HCT116 (cell line): ENCODE measurements at regions not wholly inside any gene's neighbourhood (a gene's known extent, or its start where the extent isn't known, plus 50 kb on each side); places are given as distances from the start of the nearest gene placed in this dataset.

Source experiments
- ATAC-seq: fragments of 200-7000 bp; cut with Tn5 transposase; 2 replicates; pipeline ENCODE4 v1.9.1; 2020; ENCODE audit warnings: mild to moderate bottlenecking, moderate library complexity
- BruUV-seq: library from RNA; stranded (reverse); fragments of 400-500 nt; replicated peaks from 2 replicates; lab custom pipeline; 2021; lab: Mats Ljungman, UMichigan
- CTCF ChIA-PET: fragments of 300-600 bp; sonication (Branson Sonifier 250); formaldehyde crosslinking; loops from one replicate; lab custom pipeline; 2021; ENCODE audit warnings: antibody characterized with exemption; lab: Charles Lee
- POLR2A ChIA-PET: fragments of 300-600, 350-600 bp; sonication (Branson Sonifier 250); formaldehyde crosslinking; loops from one replicate; lab custom pipeline; 2021; ENCODE audit warnings: antibody characterized with exemption; lab: Charles Lee
- RAD21 ChIA-PET, 2 experiments: fragments of 300-600 bp; sonication (Branson Sonifier 250); formaldehyde crosslinking; loops; one replicate each; lab custom pipeline; 2023; ENCODE audit warnings: low total read pairs in 2 of 2; ENCODE audit not compliant: uncharacterized antibody in 2 of 2, unreplicated experiment in 2 of 2, low non-redundant PET in 1 of 2; lab: Charles Lee
- DNase-seq: peaks from one replicate; pipeline ENCODE4 v3.0.0-alpha.2; 2010; ENCODE audit warnings: low read depth, low spot score
- H2AFZ ChIP-seq: fragments of 200-600 bp; shearing (Covaris generic), sonication (generic); 2 replicates; pipeline ENCODE4 v1.6.1; 2017; ENCODE audit warnings: low read depth, mixed run types, mixed read lengths, antibody characterized with exemption, low read length; ENCODE audit not compliant: poor library complexity, severe bottlenecking
- H3K27ac ChIP-seq: 2 replicates; pipeline ENCODE4 v1.5.1; 2012; ENCODE audit warnings: low read depth, low read length
- H3K27me3 ChIP-seq: fragments of 200-600 bp; sonication (generic); 2 replicates; pipeline ENCODE4 v1.6.1; 2016; ENCODE audit warnings: mixed run types, low read length, mixed read lengths; ENCODE audit not compliant: insufficient read depth
- H3K36me3 ChIP-seq, 2 experiments: fragments of 200-500 bp in 1 of 2; fragments of 200-600 bp in 1 of 2; sonication (Bioruptor generic) in 1 of 2; sonication (generic) in 1 of 2; 2 replicates each; pipeline versions ENCODE4 v1.5.1 to v1.6.1; 2014 to 2016; ENCODE audit warnings: low read length in 2 of 2, inconsistent platforms in 1 of 2, mixed read lengths in 1 of 2, mixed run types in 1 of 2; ENCODE audit not compliant: insufficient read depth in 2 of 2, control insufficient read depth in 1 of 2
- H3K4me1 ChIP-seq, 2 experiments: fragments of 200-600 bp in 1 of 2; sonication (generic) in 1 of 2; 2 replicates each; pipeline versions ENCODE4 v1.5.1 to v1.6.1; 2012 to 2017; ENCODE audit warnings: low read length in 2 of 2, inconsistent platforms in 1 of 2, mild to moderate bottlenecking in 1 of 2, mixed read lengths in 1 of 2, mixed run types in 1 of 2, moderate library complexity in 1 of 2; ENCODE audit not compliant: insufficient read depth in 2 of 2, control insufficient read depth in 1 of 2
- H3K4me2 ChIP-seq: fragments of 200-600 bp; sonication (generic); 2 replicates; pipeline ENCODE4 v1.6.1; 2017; ENCODE audit warnings: mixed run types, low read length, mixed read lengths
- H3K4me3 ChIP-seq, 2 experiments: fragments of 200-600 bp in 1 of 2; sonication (generic) in 1 of 2; replicated peaks in 1 of 2; 2 replicates each; pipeline ENCODE4 v1.5.1; 2011 to 2016; ENCODE audit warnings: low read length in 2 of 2, control low read depth in 1 of 2, low read depth in 1 of 2, mild to moderate bottlenecking in 1 of 2, mixed read lengths in 1 of 2, mixed run types in 1 of 2
- H3K79me2 ChIP-seq: fragments of 200-600 bp; sonication (generic); 2 replicates; pipeline ENCODE4 v1.6.1; 2017; ENCODE audit warnings: mild to moderate bottlenecking, mixed run types, low read length, moderate library complexity, mixed read lengths; ENCODE audit not compliant: insufficient read depth
- H3K9ac ChIP-seq: fragments of 200-600 bp; sonication (generic); 2 replicates; pipeline ENCODE4 v1.6.1; 2016; ENCODE audit warnings: low read length, mixed read lengths
- H3K9me2 ChIP-seq: fragments of 200-600 bp; sonication (generic), shearing (Covaris generic); 2 replicates; pipeline ENCODE4 v1.6.1; 2017; ENCODE audit warnings: mixed run types, mild to moderate bottlenecking, moderate library complexity; ENCODE audit not compliant: insufficient read depth
- H3K9me3 ChIP-seq, 2 experiments: fragments of 200-500 bp in 1 of 2; fragments of 200-600 bp in 1 of 2; sonication (Bioruptor generic) in 1 of 2; sonication (generic) in 1 of 2; 2 replicates each; pipeline ENCODE4 v1.6.1; 2014 to 2017; ENCODE audit warnings: low read length in 2 of 2, mixed read lengths in 2 of 2, inconsistent platforms in 1 of 2, low read depth in 1 of 2, mild to moderate bottlenecking in 1 of 2, mixed run types in 1 of 2, moderate library complexity in 1 of 2; ENCODE audit not compliant: control insufficient read depth in 1 of 2, insufficient read depth in 1 of 2
- H4K20me1 ChIP-seq: fragments of 200-600 bp; sonication (generic), shearing (Covaris generic); 2 replicates; pipeline ENCODE4 v1.6.1; 2017; ENCODE audit warnings: mixed run types, mild to moderate bottlenecking, moderate library complexity; ENCODE audit not compliant: insufficient read depth
- CBX3 ChIP-seq: IDR thresholded peaks from 2 replicates; pipeline ENCODE4 v1.6.1; 2012; ENCODE audit warnings: low read depth
- EGR1 ChIP-seq: IDR thresholded peaks from 2 replicates; pipeline ENCODE4 v1.6.1; 2012; ENCODE audit warnings: low read depth
- ELF1 ChIP-seq: IDR thresholded peaks from 2 replicates; pipeline ENCODE4 v1.6.1; 2012; ENCODE audit warnings: low read depth, borderline replicate concordance
- EZH2 ChIP-seq: fragments of 200-600 bp; sonication (generic); IDR thresholded peaks from 2 replicates; pipeline ENCODE4 v1.6.1; 2017; ENCODE audit warnings: antibody characterized with exemption, mixed run types
- RAD21 ChIP-seq: IDR thresholded peaks from 2 replicates; pipeline ENCODE4 v1.6.1; 2012; ENCODE audit warnings: low read depth, mild to moderate bottlenecking
- SP1 ChIP-seq: IDR thresholded peaks from 2 replicates; pipeline ENCODE4 v1.6.1; 2012; ENCODE audit warnings: low read depth
- YY1 ChIP-seq: IDR thresholded peaks from 2 replicates; pipeline ENCODE4 v1.6.1; 2011; ENCODE audit warnings: low read length, low read depth, moderate library complexity, mild to moderate bottlenecking; ENCODE audit not compliant: insufficient replicate concordance; ENCODE audit errors: extremely low read depth
- ZFX ChIP-seq: fragments of 450-650 bp; IDR thresholded peaks from 2 replicates; pipeline ENCODE4 v1.6.1; 2017
- intact Hi-C: fragments of 100-400 bp; cut with micrococcal nuclease; formaldehyde crosslinking; loops from 2 replicates; pipeline ENCODE4 v1.10.0; 2022
- TF ChIP-seq, protein P1 (sequence below): IDR thresholded peaks from 2 replicates; pipeline ENCODE4 v1.6.1; 2012

DNA sequence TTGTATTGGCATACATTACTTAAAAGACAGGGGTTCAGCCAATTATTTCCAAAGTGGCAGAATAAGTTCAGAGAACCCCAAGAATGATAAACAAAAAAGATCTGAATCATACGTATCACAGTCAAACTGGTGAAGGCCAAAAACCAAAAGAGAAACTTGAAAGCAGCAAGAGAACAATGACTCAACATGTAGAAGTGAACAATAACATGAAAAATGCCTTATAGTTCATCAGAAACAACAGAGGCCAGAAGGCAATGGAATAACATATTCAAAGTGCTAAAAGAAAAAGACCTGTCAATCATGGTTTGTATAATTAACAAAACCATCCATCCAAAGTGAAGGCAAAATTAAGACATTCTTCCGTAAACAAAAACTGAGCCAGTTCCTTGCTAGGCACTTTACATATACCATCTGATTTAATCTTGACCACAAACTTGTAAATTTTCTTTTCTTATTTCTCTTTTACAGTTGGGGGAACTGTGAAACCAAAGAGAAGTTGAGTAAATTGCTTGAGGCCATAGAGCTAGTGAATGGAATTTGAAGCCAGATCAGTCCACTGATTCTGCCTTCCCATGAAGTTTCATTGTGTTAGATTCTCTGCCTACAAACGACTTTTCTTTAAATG lies 232.1 kb upstream of the SEL1L start:
- no peak overlapping the region for H3K4me2 ChIP-seq
- BruUV-seq: no TSS peak
- no peaks in the 10 kb centered on the region for H4K20me1 ChIP-seq
- no peak overlapping the region for H3K9ac ChIP-seq
- no peaks in the 10 kb centered on the region for H3K27me3 ChIP-seq
- peaks cover 0 to 3% of the 10 kb centered on the region in 2 experiments; a peak in 1 of 4 replicates for H3K9me3 ChIP-seq
- TF ChIP-seq ELF1 (no peak), CBX3 (no peak), ZFX (no peak), RAD21 (no peak), SP1 (no peak), EGR1 (no peak)
- TF ChIP-seq, protein P1, sequence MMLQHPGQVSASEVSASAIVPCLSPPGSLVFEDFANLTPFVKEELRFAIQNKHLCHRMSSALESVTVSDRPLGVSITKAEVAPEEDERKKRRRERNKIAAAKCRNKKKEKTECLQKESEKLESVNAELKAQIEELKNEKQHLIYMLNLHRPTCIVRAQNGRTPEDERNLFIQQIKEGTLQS: no peak
- TF ChIP-seq, all 23 proteins: peak for 0
- H3K79me2 ChIP-seq: no peaks in the 10 kb centered on the region
- no peaks in the 10 kb centered on the region for H3K36me3 ChIP-seq
- H3K9me2 ChIP-seq: no peaks in the 10 kb centered on the region
- no peak overlapping the region for H2AFZ ChIP-seq
- no peak overlapping the region for H3K27ac ChIP-seq
- ChIA-PET RAD21 (no interaction called here), POLR2A (no interaction called here), CTCF (no interaction called here)
- intact Hi-C loops: no loop called here
- H3K4me3 ChIP-seq: no peak overlapping the region
- no peaks in the 10 kb centered on the region for H3K4me1 ChIP-seq
- DNase-seq: no peak
- no peak for ATAC-seq

DNA sequence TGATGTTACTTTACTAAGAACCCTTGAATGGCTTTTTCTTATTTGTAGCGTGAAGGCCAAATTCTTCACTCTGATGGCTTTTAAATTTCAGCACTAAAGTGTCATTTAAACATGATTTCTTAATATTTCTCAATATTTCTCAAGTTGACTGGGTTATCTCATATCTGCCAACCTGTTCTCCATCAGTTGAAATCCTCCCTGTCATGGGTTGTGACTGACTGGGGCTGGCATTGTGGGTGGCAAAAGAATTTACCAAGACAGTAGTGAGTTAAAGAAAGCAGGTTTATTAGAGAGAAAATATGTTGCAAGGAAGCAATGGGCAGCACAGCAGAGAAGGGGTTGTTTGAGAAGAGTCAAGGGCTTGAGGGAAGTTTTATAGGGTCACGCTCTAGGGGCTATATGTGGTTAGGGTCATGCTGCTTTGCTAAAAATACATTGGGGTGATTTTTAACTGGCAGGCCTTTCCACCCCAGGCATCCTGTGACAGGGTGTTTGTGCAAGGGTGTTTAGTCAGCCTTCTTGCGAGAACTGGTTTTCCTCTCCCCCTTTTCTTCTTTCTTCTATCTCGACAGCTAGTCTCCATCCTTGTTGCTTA lies 232.8 kb upstream of the SEL1L start:
- TF ChIP-seq EZH2: no peak
- TF ChIP-seq YY1: no peak
- intact Hi-C loops: no loop called here

More for the DNA sequence above, 232.8 kb upstream of the SEL1L start:
- Histone ChIP-seq H3K4me1 (no peaks in the 10 kb centered on the region), H3K9ac (no peak overlapping the region), H2AFZ (no peak overlapping the region), H3K9me3 (peaks cover 0 to 8% of the 10 kb centered on the region in 2 experiments; a peak in 2 of 4 replicates), H3K27me3 (no peaks in the 10 kb centered on the region), H3K9me2 (no peaks in the 10 kb centered on the region), H3K79me2 (no peaks in the 10 kb centered on the region), H4K20me1 (no peaks in the 10 kb centered on the region), H3K4me3 (no peak overlapping the region), H3K27ac (no peak overlapping the region), H3K36me3 (no peaks in the 10 kb centered on the region), H3K4me2 (no peak overlapping the region)
- ChIA-PET CTCF (no interaction called here), POLR2A (no interaction called here), RAD21 (no interaction called here)
- ATAC-seq: no peak
- BruUV-seq: no TSS peak
- DNase-seq: no peak
